Hepatocyte (in vitro differentiated cells): ENCODE measurements at regions not wholly inside any gene's neighbourhood (a gene's known extent, or its start where the extent isn't known, plus 50 kb on each side); places are given as distances from the start of the nearest gene placed in this dataset.

Experiments
- EZH2phosphoT487 ChIP-seq: fragments of 200-600 bp; sonication (generic); IDR thresholded peaks from one replicate; pipeline ENCODE4 v1.6.1; 2018; ENCODE audit warnings: antibody characterized with exemption, mild to moderate bottlenecking, low read depth, moderate library complexity; ENCODE audit not compliant: unreplicated experiment, severe bottlenecking
- TF ChIP-seq, protein P1 (sequence below): fragments of 200-600 bp; sonication (generic); IDR thresholded peaks from 2 replicates; pipeline ENCODE4 v1.5.1; 2016; ENCODE audit warnings: antibody characterized with exemption, mild to moderate bottlenecking; ENCODE audit not compliant: poor library complexity

DNA sequence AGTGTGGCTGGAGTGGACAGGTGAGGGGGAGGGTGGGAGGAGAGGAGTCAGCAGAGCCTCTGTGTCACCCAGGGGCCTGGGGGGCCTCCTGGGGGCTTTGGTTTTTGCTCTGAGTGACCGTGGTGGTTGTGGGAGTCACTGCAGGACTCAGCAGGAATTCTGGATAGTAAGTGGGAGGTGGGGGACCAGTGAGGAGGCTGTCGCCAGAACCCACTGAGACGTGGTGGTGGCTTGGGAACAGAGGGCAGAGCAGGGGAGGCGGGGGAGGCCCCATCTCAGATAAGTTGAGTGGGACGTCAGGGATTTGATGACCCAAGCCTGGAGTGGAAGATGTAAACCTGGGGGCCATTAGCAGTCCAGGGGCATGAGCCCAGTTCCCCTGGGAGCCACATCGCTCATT is 123.2 kb upstream of the WNT4 start:
- TF ChIP-seq, protein P1, sequence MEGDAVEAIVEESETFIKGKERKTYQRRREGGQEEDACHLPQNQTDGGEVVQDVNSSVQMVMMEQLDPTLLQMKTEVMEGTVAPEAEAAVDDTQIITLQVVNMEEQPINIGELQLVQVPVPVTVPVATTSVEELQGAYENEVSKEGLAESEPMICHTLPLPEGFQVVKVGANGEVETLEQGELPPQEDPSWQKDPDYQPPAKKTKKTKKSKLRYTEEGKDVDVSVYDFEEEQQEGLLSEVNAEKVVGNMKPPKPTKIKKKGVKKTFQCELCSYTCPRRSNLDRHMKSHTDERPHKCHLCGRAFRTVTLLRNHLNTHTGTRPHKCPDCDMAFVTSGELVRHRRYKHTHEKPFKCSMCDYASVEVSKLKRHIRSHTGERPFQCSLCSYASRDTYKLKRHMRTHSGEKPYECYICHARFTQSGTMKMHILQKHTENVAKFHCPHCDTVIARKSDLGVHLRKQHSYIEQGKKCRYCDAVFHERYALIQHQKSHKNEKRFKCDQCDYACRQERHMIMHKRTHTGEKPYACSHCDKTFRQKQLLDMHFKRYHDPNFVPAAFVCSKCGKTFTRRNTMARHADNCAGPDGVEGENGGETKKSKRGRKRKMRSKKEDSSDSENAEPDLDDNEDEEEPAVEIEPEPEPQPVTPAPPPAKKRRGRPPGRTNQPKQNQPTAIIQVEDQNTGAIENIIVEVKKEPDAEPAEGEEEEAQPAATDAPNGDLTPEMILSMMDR, result no peak
- no peak for TF ChIP-seq EZH2phosphoT487
